HEK293 (cell line): ENCODE measurements at regions not wholly inside any gene's neighbourhood (a gene's known extent, or its start where the extent isn't known, plus 50 kb on each side); places are given as distances from the start of the nearest gene placed in this dataset.

Source experiments
- CTCF ChIP-seq: fragments of 450-650 bp; formaldehyde crosslinking; IDR thresholded peaks from 2 replicates; pipeline ENCODE4 v1.5.1; 2016; ENCODE audit warnings: missing biosample characterization, missing genetic modification characterization
- ELK4 ChIP-seq: IDR thresholded peaks from 2 replicates; pipeline ENCODE4 v1.6.1; 2011; ENCODE audit warnings: mild to moderate bottlenecking, low read depth, low read length, borderline replicate concordance
- PRDM1 ChIP-seq: fragments of 450-650 bp; formaldehyde crosslinking; IDR thresholded peaks from 2 replicates; pipeline ENCODE4; 2016; ENCODE audit warnings: missing biosample characterization, missing genetic modification characterization
- SCRT2 ChIP-seq: fragments of 450-650 bp; formaldehyde crosslinking; IDR thresholded peaks from 2 replicates; pipeline ENCODE4 v1.5.1; 2016; ENCODE audit warnings: missing biosample characterization, missing genetic modification characterization
- ZFP41 ChIP-seq: fragments of 450-650 bp; formaldehyde crosslinking; IDR thresholded peaks from 2 replicates; pipeline ENCODE4 v1.5.1; 2016; ENCODE audit warnings: missing biosample characterization, missing genetic modification characterization, borderline replicate concordance
- ZNF473 ChIP-seq: fragments of 450-650 bp; formaldehyde crosslinking; IDR thresholded peaks from 2 replicates; pipeline ENCODE4 v1.5.1; 2017; ENCODE audit warnings: missing biosample characterization, missing genetic modification characterization
- ZNF488 ChIP-seq: fragments of 450-650 bp; formaldehyde crosslinking; IDR thresholded peaks from 2 replicates; pipeline ENCODE4 v1.5.1; 2016; ENCODE audit warnings: missing biosample characterization, missing genetic modification characterization
- ZNF501 ChIP-seq: fragments of 450-650 bp; formaldehyde crosslinking; IDR thresholded peaks from 2 replicates; pipeline ENCODE4 v1.5.1; 2016; ENCODE audit warnings: missing biosample characterization, missing genetic modification characterization
- ZNF514 ChIP-seq: fragments of 450-650 bp; formaldehyde crosslinking; IDR thresholded peaks from 2 replicates; pipeline ENCODE4 v1.5.1; 2016; ENCODE audit warnings: missing biosample characterization, missing genetic modification characterization
- ZNF560 ChIP-seq: fragments of 450-650 bp; formaldehyde crosslinking; IDR thresholded peaks from 2 replicates; pipeline ENCODE4 v1.5.1; 2017; ENCODE audit warnings: missing biosample characterization, missing genetic modification characterization, borderline replicate concordance
- ZNF670 ChIP-seq: fragments of 450-650 bp; formaldehyde crosslinking; IDR thresholded peaks from 2 replicates; pipeline ENCODE4 v1.5.1; 2016; ENCODE audit warnings: missing biosample characterization, missing genetic modification characterization, low read depth

- TF ChIP-seq ZNF488 (tag by site-specific recombination) (no peak), CTCF (no peak), ZNF514 (tag by site-specific recombination) (no peak), ZNF670 (tag by site-specific recombination) (no peak), ZNF560 (tag by site-specific recombination) (no peak), ELK4 (no peak), PRDM1 (tag by site-specific recombination) (no peak), SCRT2 (no peak), ZFP41 (tag by site-specific recombination) (no peak), ZNF501 (tag by site-specific recombination) (no peak), ZNF473 (tag by site-specific recombination) (no peak)
These were observed 86.8 kb upstream of the SCEL start for GRCh38 chr13:77448689-77449088.
